SU-DHL-6 (cell line): ENCODE measurements at regions not wholly inside any gene's neighbourhood (a gene's known extent, or its start where the extent isn't known, plus 50 kb on each side); places are given as distances from the start of the nearest gene placed in this dataset.

Source experiments
- EZH2phosphoT487 ChIP-seq: fragments of 200-600 bp; sonication (generic), shearing (Covaris generic); conservative IDR thresholded peaks from 2 replicates; pipeline ENCODE4 v1.6.1; 2018; ENCODE audit warnings: mild to moderate bottlenecking, antibody characterized with exemption, low read length, moderate library complexity, mixed read lengths
- TF ChIP-seq, protein P1 (sequence below): fragments of 200-600 bp; sonication (generic); IDR thresholded peaks from one replicate; pipeline ENCODE4 v1.5.1; 2017; ENCODE audit warnings: antibody characterized with exemption, mild to moderate bottlenecking, low read length, moderate library complexity; ENCODE audit not compliant: insufficient read depth, poor library complexity, severe bottlenecking

DNA sequence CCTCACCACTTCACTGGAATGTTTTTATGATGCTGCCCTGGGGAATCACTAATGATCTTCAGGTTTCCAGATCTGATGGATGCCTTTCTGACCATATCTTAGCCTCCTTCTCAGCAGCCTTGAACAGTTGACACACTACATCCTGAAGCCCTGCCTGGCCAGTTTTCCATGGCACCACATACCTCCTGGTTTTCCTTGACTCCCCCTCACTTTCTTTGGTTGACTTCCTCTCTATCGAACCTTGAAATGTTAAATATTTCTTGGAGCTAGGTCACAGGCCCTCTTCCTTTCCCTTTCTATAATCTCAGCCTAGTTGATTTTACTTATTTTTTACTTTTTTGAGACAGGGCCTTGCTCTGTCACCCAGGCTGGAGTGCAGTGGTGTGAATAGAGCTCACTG lies 108.8 kb upstream of the CDK1 start:
- TF ChIP-seq, protein P1, sequence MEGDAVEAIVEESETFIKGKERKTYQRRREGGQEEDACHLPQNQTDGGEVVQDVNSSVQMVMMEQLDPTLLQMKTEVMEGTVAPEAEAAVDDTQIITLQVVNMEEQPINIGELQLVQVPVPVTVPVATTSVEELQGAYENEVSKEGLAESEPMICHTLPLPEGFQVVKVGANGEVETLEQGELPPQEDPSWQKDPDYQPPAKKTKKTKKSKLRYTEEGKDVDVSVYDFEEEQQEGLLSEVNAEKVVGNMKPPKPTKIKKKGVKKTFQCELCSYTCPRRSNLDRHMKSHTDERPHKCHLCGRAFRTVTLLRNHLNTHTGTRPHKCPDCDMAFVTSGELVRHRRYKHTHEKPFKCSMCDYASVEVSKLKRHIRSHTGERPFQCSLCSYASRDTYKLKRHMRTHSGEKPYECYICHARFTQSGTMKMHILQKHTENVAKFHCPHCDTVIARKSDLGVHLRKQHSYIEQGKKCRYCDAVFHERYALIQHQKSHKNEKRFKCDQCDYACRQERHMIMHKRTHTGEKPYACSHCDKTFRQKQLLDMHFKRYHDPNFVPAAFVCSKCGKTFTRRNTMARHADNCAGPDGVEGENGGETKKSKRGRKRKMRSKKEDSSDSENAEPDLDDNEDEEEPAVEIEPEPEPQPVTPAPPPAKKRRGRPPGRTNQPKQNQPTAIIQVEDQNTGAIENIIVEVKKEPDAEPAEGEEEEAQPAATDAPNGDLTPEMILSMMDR, result no peak
- TF ChIP-seq EZH2phosphoT487, result no peak
